ENCODE measurements at regions not wholly inside any gene's neighbourhood (a gene's known extent, or its start where the extent isn't known, plus 50 kb on each side); places are given as distances from the start of the nearest gene placed in this dataset.

DNA sequence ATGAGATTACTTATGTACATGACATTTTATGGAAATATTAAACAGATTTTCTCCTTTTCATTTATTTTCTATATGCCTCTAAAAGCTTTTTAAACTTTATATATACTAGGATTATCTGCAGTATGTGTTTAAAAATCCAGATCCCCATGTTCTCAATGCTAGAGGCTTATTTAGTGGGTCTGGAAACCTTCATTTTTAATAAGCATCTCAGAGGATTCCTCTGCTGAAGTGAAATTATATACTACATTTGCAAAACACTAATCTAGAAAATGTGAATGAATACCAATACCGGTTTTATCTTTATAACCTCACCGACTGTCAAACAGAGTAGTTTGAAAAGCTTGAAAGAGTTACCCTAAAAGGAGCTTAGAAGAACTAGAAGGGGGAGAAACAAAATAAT, 863.8 kb upstream of the ZWINT start (continued):
- TF ChIP-seq CREB1 (CRISPR knock-in tag; IDR thresholded peaks at IDR 0.05; ENCODE audit: low read depth) (no peak), CTCF (conservative IDR thresholded peaks at IDR 0.05; ENCODE audit: low read depth in 2 of 2) (no peak)

GRCh38 chr10:57222603-57223002, 861.5 kb upstream of the ZWINT start:
- ATAC-seq, result peak; percentile 99

More at GRCh38 chr10:57222603-57223002, 861.5 kb upstream of the ZWINT start:
- Mint-ChIP-seq H3K36me3 (ENCODE audit: low read depth) (peaks cover 9% of the 10 kb centered on the region; the same call in 2 of the 3 replicates), H3K27me3 (ENCODE audit: insufficient read depth, low read depth, poor library complexity) (no peaks in the 10 kb centered on the region), H3K4me3 (peak overlapping the region; percentile 85), H3K27ac (peak overlapping the region; percentile 96), H3K9me3 (0 out of 3 replicates have a peak, but pooled peaks cover under 1% of the 10 kb centered on the region), H3K4me1 (peaks cover 58% of the 10 kb centered on the region)
- H4K20me1 ChIP-seq (replicated peaks; ENCODE audit: insufficient read depth), result no peaks in the 10 kb centered on the region
- peak; percentile 94 for DNase-seq (ENCODE audit: low spot score)
- no peak overlapping the region for H2AFZ ChIP-seq
- H3K4me2 ChIP-seq, result peak overlapping the region; percentile 70
- peaks cover 69% of the 10 kb centered on the region for H3K4me1 ChIP-seq (ENCODE audit: insufficient read depth)
- H3K79me2 ChIP-seq (replicated peaks; ENCODE audit: insufficient read depth), result peaks cover 23% of the 10 kb centered on the region
- no peaks in the 10 kb centered on the region for H3K36me3 ChIP-seq (ENCODE audit: insufficient read depth)
- H3K9me2 ChIP-seq (ENCODE audit: insufficient read depth), result no peaks in the 10 kb centered on the region
- no peaks in the 10 kb centered on the region for H3F3A ChIP-seq (replicated peaks; ENCODE audit: low read depth)
- H3K27ac ChIP-seq (ENCODE audit: low read depth), result peak overlapping the region; percentile 93
- TF ChIP-seq, protein P1, sequence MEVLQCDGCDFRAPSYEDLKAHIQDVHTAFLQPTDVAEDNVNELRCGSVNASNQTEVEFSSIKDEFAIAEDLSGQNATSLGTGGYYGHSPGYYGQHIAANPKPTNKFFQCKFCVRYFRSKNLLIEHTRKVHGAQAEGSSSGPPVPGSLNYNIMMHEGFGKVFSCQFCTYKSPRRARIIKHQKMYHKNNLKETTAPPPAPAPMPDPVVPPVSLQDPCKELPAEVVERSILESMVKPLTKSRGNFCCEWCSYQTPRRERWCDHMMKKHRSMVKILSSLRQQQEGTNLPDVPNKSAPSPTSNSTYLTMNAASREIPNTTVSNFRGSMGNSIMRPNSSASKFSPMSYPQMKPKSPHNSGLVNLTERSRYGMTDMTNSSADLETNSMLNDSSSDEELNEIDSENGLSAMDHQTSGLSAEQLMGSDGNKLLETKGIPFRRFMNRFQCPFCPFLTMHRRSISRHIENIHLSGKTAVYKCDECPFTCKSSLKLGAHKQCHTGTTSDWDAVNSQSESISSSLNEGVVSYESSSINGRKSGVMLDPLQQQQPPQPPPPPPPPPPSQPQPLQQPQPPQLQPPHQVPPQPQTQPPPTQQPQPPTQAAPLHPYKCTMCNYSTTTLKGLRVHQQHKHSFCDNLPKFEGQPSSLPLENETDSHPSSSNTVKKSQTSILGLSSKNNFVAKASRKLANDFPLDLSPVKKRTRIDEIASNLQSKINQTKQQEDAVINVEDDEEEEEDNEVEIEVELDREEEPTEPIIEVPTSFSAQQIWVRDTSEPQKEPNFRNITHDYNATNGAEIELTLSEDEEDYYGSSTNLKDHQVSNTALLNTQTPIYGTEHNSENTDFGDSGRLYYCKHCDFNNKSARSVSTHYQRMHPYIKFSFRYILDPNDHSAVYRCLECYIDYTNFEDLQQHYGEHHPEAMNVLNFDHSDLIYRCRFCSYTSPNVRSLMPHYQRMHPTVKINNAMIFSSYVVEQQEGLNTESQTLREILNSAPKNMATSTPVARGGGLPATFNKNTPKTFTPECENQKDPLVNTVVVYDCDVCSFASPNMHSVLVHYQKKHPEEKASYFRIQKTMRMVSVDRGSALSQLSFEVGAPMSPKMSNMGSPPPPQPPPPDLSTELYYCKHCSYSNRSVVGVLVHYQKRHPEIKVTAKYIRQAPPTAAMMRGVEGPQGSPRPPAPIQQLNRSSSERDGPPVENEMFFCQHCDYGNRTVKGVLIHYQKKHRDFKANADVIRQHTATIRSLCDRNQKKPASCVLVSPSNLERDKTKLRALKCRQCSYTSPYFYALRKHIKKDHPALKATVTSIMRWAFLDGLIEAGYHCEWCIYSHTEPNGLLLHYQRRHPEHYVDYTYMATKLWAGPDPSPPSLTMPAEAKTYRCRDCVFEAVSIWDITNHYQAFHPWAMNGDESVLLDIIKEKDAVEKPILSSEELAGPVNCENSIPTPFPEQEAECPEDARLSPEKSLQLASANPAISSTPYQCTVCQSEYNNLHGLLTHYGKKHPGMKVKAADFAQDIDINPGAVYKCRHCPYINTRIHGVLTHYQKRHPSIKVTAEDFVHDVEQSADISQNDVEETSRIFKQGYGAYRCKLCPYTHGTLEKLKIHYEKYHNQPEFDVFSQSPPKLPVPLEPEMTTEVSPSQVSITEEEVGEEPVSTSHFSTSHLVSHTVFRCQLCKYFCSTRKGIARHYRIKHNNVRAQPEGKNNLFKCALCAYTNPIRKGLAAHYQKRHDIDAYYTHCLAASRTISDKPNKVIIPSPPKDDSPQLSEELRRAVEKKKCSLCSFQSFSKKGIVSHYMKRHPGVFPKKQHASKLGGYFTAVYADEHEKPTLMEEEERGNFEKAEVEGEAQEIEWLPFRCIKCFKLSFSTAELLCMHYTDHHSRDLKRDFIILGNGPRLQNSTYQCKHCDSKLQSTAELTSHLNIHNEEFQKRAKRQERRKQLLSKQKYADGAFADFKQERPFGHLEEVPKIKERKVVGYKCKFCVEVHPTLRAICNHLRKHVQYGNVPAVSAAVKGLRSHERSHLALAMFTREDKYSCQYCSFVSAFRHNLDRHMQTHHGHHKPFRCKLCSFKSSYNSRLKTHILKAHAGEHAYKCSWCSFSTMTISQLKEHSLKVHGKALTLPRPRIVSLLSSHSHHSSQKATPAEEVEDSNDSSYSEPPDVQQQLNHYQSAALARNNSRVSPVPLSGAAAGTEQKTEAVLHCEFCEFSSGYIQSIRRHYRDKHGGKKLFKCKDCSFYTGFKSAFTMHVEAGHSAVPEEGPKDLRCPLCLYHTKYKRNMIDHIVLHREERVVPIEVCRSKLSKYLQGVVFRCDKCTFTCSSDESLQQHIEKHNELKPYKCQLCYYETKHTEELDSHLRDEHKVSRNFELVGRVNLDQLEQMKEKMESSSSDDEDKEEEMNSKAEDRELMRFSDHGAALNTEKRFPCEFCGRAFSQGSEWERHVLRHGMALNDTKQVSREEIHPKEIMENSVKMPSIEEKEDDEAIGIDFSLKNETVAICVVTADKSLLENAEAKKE (CRISPR knock-in tag; IDR thresholded peaks at IDR 0.05), result peak; percentile 72; the same call in 1 of the 2 replicates
- TF ChIP-seq, protein P2, sequence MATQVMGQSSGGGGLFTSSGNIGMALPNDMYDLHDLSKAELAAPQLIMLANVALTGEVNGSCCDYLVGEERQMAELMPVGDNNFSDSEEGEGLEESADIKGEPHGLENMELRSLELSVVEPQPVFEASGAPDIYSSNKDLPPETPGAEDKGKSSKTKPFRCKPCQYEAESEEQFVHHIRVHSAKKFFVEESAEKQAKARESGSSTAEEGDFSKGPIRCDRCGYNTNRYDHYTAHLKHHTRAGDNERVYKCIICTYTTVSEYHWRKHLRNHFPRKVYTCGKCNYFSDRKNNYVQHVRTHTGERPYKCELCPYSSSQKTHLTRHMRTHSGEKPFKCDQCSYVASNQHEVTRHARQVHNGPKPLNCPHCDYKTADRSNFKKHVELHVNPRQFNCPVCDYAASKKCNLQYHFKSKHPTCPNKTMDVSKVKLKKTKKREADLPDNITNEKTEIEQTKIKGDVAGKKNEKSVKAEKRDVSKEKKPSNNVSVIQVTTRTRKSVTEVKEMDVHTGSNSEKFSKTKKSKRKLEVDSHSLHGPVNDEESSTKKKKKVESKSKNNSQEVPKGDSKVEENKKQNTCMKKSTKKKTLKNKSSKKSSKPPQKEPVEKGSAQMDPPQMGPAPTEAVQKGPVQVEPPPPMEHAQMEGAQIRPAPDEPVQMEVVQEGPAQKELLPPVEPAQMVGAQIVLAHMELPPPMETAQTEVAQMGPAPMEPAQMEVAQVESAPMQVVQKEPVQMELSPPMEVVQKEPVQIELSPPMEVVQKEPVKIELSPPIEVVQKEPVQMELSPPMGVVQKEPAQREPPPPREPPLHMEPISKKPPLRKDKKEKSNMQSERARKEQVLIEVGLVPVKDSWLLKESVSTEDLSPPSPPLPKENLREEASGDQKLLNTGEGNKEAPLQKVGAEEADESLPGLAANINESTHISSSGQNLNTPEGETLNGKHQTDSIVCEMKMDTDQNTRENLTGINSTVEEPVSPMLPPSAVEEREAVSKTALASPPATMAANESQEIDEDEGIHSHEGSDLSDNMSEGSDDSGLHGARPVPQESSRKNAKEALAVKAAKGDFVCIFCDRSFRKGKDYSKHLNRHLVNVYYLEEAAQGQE (IDR thresholded peaks at IDR 0.05; ENCODE audit: unreplicated experiment), result no peak
- peak overlapping the region; percentile 38 for H3K4me3 ChIP-seq
- H3K27me3 ChIP-seq (ENCODE audit: insufficient read depth), result no peaks in the 10 kb centered on the region
